Fibroblast of lung (primary cell): ENCODE measurements at regions not wholly inside any gene's neighbourhood (a gene's known extent, or its start where the extent isn't known, plus 50 kb on each side); places are given as distances from the start of the nearest gene placed in this dataset.

Experiments
- EZH2 ChIP-seq: IDR thresholded peaks from 2 replicates; pipeline ENCODE4 v1.5.1; 2012; ENCODE audit warnings: low read length, control low read depth, mild to moderate bottlenecking; ENCODE audit errors: missing control alignments
- TF ChIP-seq, protein P1 (sequence below), 2 donors: IDR thresholded peaks in 1 of 2; conservative IDR thresholded peaks in 1 of 2; 1 replicate in 1 of 2; 2 replicates in 1 of 2; pipeline ENCODE4 v1.5.1; 2011 to 2012; ENCODE audit warnings: low read length in 2 of 2, control low read depth in 1 of 2, inconsistent platforms in 1 of 2, low read depth in 1 of 2, mild to moderate bottlenecking in 1 of 2

DNA sequence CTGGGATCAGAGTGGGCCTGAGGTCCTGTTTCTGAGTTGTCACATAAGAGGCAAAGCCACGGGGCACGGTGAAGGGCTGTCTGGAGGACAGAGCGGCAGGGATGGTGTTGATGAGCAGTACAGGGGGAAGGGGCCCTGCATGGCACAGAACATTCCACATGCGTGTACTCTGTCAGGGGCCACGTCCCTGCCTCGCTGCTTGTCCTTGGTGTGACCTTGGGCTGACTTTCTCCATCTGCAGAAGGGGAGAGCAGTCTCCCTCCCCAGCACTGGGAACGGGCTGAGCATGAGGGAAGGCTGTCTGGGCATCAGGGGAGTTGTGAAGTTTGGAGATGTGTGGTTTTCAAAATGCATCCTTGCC lies 71.5 kb upstream of the GSE1 start:
- TF ChIP-seq, protein P1, sequence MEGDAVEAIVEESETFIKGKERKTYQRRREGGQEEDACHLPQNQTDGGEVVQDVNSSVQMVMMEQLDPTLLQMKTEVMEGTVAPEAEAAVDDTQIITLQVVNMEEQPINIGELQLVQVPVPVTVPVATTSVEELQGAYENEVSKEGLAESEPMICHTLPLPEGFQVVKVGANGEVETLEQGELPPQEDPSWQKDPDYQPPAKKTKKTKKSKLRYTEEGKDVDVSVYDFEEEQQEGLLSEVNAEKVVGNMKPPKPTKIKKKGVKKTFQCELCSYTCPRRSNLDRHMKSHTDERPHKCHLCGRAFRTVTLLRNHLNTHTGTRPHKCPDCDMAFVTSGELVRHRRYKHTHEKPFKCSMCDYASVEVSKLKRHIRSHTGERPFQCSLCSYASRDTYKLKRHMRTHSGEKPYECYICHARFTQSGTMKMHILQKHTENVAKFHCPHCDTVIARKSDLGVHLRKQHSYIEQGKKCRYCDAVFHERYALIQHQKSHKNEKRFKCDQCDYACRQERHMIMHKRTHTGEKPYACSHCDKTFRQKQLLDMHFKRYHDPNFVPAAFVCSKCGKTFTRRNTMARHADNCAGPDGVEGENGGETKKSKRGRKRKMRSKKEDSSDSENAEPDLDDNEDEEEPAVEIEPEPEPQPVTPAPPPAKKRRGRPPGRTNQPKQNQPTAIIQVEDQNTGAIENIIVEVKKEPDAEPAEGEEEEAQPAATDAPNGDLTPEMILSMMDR (conservative IDR thresholded peaks at IDR 0.05 in 1 of 2, IDR thresholded peaks at IDR 0.05 in 1 of 2; ENCODE audit: low read depth in 1 of 2, low read length in 2 of 2): no peak
- TF ChIP-seq EZH2: no peak
